H1 (cell line): ENCODE measurements at regions not wholly inside any gene's neighbourhood (a gene's known extent, or its start where the extent isn't known, plus 50 kb on each side); places are given as distances from the start of the nearest gene placed in this dataset.

Source experiments
- TBP ChIP-seq: IDR thresholded peaks from 2 replicates; pipeline ENCODE4 v1.6.1; 2011; ENCODE audit warnings: low read depth, low read length, improper control_type of control experiment
- TF ChIP-seq, protein P1 (sequence below), 3 experiments: IDR thresholded peaks; 1 replicate in 2 of 3; 2 replicates in 1 of 3; pipeline versions ENCODE4 v1.5.1 to v1.6.1; 2011; ENCODE audit warnings: low read length in 3 of 3, mild to moderate bottlenecking in 3 of 3, inconsistent platforms in 2 of 3, low read depth in 1 of 3, moderate library complexity in 1 of 3; ENCODE audit not compliant: insufficient read depth in 1 of 3; ENCODE audit errors: control extremely low read depth in 1 of 3

DNA sequence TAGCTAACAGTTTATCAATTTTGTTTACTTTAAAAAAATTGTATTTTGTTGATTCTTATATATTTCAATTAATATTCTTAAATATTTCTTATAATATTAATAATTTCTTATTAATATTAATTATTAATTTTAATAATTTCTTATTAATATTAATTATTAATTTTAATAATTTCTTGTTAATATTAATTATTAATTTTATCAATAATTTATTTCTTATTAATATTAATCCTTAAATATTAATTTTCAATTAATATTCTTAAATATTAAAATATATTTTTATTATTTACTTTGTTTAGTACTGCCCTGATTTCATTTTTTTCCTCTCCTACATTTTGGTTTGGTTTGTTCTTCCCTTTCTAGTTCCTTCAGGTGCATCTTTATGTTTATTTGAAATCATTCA lies 1208.1 kb downstream of the LRFN5 start (continued):
- TF ChIP-seq, protein P1, sequence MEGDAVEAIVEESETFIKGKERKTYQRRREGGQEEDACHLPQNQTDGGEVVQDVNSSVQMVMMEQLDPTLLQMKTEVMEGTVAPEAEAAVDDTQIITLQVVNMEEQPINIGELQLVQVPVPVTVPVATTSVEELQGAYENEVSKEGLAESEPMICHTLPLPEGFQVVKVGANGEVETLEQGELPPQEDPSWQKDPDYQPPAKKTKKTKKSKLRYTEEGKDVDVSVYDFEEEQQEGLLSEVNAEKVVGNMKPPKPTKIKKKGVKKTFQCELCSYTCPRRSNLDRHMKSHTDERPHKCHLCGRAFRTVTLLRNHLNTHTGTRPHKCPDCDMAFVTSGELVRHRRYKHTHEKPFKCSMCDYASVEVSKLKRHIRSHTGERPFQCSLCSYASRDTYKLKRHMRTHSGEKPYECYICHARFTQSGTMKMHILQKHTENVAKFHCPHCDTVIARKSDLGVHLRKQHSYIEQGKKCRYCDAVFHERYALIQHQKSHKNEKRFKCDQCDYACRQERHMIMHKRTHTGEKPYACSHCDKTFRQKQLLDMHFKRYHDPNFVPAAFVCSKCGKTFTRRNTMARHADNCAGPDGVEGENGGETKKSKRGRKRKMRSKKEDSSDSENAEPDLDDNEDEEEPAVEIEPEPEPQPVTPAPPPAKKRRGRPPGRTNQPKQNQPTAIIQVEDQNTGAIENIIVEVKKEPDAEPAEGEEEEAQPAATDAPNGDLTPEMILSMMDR (IDR thresholded peaks at IDR 0.05; ENCODE audit: control extremely low read depth in 1 of 3, insufficient read depth in 1 of 3, low read depth in 1 of 3, low read length in 3 of 3) = no peak
- TF ChIP-seq TBP = no peak
